ENCODE measurements at regions not wholly inside any gene's neighbourhood (a gene's known extent, or its start where the extent isn't known, plus 50 kb on each side); places are given as distances from the start of the nearest gene placed in this dataset.

- WGBS (ENCODE audit: insufficient coverage, low coverage, missing lambda C conversion rate) = 0% methylated on average over 4 of the region's 4 CpGs
- Histone ChIP-seq H3K36me3 (ENCODE audit: control insufficient read depth, insufficient read depth, low read length) (no peaks in the 10 kb centered on the region), H3K27me3 (ENCODE audit: control insufficient read depth in 2 of 2, insufficient read depth in 2 of 2, low read length in 2 of 2) (no peaks in the 10 kb centered on the region), H3K9me1 (ENCODE audit: control insufficient read depth, insufficient read depth, low read length) (no peaks in the 10 kb centered on the region), H3K79me2 (ENCODE audit: control insufficient read depth, insufficient read depth, low read length) (no peaks in the 10 kb centered on the region), H3K9me3 (replicated peaks; ENCODE audit: control insufficient read depth, insufficient read depth, low read depth, low read length) (no peaks in the 10 kb centered on the region), H3K9ac (ENCODE audit: insufficient read depth in 1 of 2, low read depth in 2 of 2, low read length in 2 of 2) (no peak overlapping the region), H3K4me3 (no peak overlapping the region), H3K4me1 (replicated peaks in 1 of 2; ENCODE audit: control insufficient read depth in 2 of 2, insufficient read depth in 2 of 2, low read length in 2 of 2) (peaks cover 0 to 3% of the 10 kb centered on the region in 2 experiments; a peak in 1 of 5 replicates), H3K27ac (ENCODE audit: extremely low read depth, low read depth, low read length) (no peak overlapping the region; the same call in 2 of the 3 replicates), H4K20me1 (replicated peaks; ENCODE audit: control insufficient read depth, insufficient read depth, low read length) (no peaks in the 10 kb centered on the region), H2AFZ (ENCODE audit: low read depth, low read length) (peak overlapping the region; percentile 47; the same call in 1 of the 2 replicates), H3K4me2 (ENCODE audit: insufficient read depth, low read length) (peak overlapping the region; percentile 36; the same call in 1 of the 2 replicates)
- TF ChIP-seq SMAD3 (CRISPR knock-in tag; conservative IDR thresholded peaks at IDR 0.05) (no peak), NCOR1 (IDR thresholded peaks at IDR 0.05) (peak; percentile 72), CC2D1A (IDR thresholded peaks at IDR 0.05) (peak; percentile 22; the same call in 1 of the 2 replicates), FOXM1 (IDR thresholded peaks at IDR 0.05; ENCODE audit: low read depth) (peak; percentile 28; the same call in 1 of the 2 replicates), FOXM1 (CRISPR knock-in tag; IDR thresholded peaks at IDR 0.05; ENCODE audit: low read depth) (no peak), KLF16 (IDR thresholded peaks at IDR 0.05) (peak; percentile 70; the same call in 1 of the 2 replicates), PHB2 (IDR thresholded peaks at IDR 0.05; ENCODE audit: low read depth) (peak; percentile 28; the same call in 1 of the 2 replicates), CCNT2 (IDR thresholded peaks at IDR 0.05; ENCODE audit: borderline replicate concordance, extremely low read depth, insufficient read length, low read depth, low read length) (peak; percentile 24), STAT5A (IDR thresholded peaks at IDR 0.05; ENCODE audit: borderline replicate concordance, low read length) (peak; percentile 20; the same call in 1 of the 2 replicates), CBFA2T3 (IDR thresholded peaks at IDR 0.05) (peak; percentile 86), POLR2AphosphoS5 (IDR thresholded peaks at IDR 0.05; ENCODE audit: control insufficient read depth, insufficient read depth, low read depth, low read length) (peak; percentile 30; the same call in 1 of the 2 replicates), ARID1B (IDR thresholded peaks at IDR 0.05) (peak; percentile 81), MTA2 (IDR thresholded peaks at IDR 0.05; ENCODE audit: low read depth) (peak; percentile 55), CBFA2T2 (conservative IDR thresholded peaks at IDR 0.05) (peak; percentile 80), TAL1 (IDR thresholded peaks at IDR 0.05) (peak; percentile 77), TEAD4 (IDR thresholded peaks at IDR 0.05; ENCODE audit: low read length) (peak; percentile 84), TEAD4 (CRISPR knock-in tag; IDR thresholded peaks at IDR 0.05; ENCODE audit: borderline replicate concordance) (no peak), TRIM24 (IDR thresholded peaks at IDR 0.05) (peak; percentile 65 to 74; a peak in 2 of 4 replicates), SP1 (CRISPR knock-in tag; IDR thresholded peaks at IDR 0.05) (no peak), ZNF639 (CRISPR knock-in tag; conservative IDR thresholded peaks at IDR 0.05 in 1 of 2, IDR thresholded peaks at IDR 0.05 in 1 of 2) (0 out of 4 replicates have a peak, but pooled peaks of 1 of the 2 experiments have one; percentile 27), CBX1 (IDR thresholded peaks at IDR 0.05; ENCODE audit: low read depth) (no peak), NFIC (IDR thresholded peaks at IDR 0.05) (peak; percentile 50), GABPB2 (CRISPR knock-in tag; conservative IDR thresholded peaks at IDR 0.05) (no peak)
- FAIRE-seq (peak; percentile 23), DNase-seq (ENCODE audit: extremely low read depth in 1 of 4, low spot score in 3 of 4) (peak in 2 of 4 experiments; percentile 21 to 47), ATAC-seq (peak; percentile 58; the same call in 2 of the 3 replicates)
- in situ Hi-C loops (cut with MboI) (no loop called here), intact Hi-C loops (cut with micrococcal nuclease) (no loop called here)
- POLR2A ChIA-PET = interaction anchor here (0.6 kb wide), 1 partner anchor 769 kb away, joined by 3 read pairs; no protein-coding TSS in a partner anchor
- CTCF ChIA-PET (ENCODE audit: low intra/inter-chr PET ratio) = no interaction called here
- no TSS peak for BruUV-seq (replicated peaks)
Measured at GRCh38 chr17:69880591-69881112, 194.4 kb upstream of the KCNJ16 start.

Data from K562 (cell line).